HG02973 (cell line): ENCODE measurements at regions not wholly inside any gene's neighbourhood (a gene's known extent, or its start where the extent isn't known, plus 50 kb on each side); places are given as distances from the start of the nearest gene placed in this dataset.

Experiments used
- ATAC-seq: cut with Tn5 transposase; IDR thresholded peaks from one replicate; pipeline ENCODE4 v1.9.1; 2021; ENCODE audit warnings: moderate library complexity; ENCODE audit not compliant: unreplicated experiment

GRCh38 chr3:78140274-78140673 is 1100.4 kb downstream of the ROBO2 start:
- no peak for ATAC-seq

DNA sequence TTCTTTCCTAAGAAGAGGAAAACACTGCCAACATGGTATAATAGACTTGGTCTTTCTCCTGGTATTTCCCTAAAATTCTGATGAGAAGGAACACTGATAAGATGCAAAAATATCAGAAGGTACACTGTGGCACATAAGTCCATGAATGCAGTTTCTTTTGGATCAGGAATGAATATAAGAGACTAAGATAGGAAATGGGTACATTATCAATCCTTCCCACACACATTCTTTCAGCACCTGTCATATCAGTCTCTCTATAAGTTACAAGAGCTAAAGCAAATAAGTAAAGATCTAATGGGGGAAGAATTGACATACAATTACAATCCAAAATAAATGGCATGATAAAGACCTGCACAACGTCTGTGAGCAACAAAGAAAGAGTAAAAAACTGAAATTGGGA is 1101.0 kb downstream of the ROBO2 start:
- ATAC-seq: no peak

DNA sequence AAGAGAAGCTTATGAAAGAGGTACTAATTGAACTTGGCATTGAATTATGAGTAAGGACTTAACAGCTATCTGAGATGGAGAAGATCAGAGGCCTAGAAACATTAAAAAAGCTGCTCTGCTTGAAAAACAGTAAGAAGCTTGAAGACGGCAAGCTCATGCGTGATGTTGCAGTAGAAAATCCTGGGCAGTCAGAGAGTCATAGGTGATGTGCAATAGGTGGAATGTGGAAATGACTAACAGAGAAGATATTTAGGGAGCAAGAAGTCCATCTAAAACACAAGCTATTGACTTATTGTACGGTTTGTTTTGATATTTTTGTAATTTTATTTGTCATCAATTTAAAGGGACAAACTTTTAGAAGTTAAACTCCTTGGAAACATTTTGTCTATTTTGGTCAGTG is 1101.4 kb downstream of the ROBO2 start:
- ATAC-seq: no peak

- ATAC-seq: no peak
Measured at GRCh38 chr3:78143000-78143399, 1103.1 kb downstream of the ROBO2 start.

- ATAC-seq: no peak
Measured at GRCh38 chr3:78148986-78149717, 1109.3 kb downstream of the ROBO2 start.

DNA sequence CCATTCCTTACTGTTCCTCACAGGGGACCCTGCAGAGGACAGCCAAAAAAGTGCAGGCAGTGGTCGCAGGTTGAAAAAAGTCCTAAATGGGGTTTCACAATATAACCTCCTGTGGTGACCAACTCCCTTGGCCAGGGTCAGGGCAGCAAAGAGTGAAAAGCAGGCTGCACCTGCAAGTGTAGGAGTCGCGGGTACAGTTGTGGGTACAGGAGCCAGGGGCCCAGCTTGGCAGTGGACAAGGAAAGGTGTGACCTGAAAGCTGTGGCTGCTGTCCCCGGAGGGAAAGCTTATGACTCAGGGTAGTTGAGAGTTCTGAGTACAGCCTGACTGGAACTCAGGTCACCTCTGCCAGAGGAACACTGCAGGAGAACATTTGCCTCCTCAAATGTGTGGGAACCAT is 1114.1 kb downstream of the ROBO2 start:
- no peak for ATAC-seq

GRCh38 chr3:78154521-78155186 is 1114.8 kb downstream of the ROBO2 start:
- no peak for ATAC-seq

DNA sequence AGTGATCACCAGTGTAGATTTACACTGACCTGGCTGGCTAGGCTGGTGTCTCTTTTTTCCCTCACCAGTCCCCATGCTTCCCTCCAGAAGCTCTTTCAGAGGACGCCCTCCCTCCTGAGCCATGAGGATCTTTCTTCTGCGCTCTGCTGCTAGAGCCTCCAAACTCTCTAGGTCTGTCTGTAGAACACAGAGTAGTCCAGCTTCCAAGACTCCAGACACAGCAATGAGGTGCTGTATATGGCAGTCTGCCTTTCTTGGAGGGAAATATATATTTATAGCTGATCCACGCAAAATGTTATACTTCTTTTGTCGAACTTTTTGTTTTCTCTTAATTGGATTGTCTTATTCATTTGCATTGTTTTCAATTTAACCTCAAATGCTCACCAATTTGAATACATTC is 1121.8 kb downstream of the ROBO2 start:
- no peak for ATAC-seq

DNA sequence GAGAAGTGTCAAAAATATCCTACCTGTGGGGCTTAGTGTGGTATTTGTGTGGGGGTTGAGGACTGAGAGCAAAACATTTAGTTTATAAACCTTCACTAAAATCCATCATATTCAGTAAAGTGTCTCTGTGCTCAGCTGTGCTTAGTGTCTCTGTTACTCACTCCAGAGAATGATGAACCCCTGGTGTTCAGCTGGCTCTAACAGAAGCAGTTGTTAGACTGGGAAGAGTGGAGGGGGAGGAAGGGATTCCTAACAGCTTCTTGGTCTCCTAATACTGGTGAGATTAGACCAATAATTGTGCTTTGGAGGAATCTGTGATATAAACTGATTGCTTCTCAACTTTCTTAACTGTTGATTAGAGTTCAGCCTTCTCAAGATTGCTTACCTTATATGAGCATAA is 1123.5 kb downstream of the ROBO2 start:
- no peak for ATAC-seq

- no peak for ATAC-seq
Measured at GRCh38 chr3:78165876-78166275, 1126.0 kb downstream of the ROBO2 start.

GRCh38 chr3:78174821-78175220 is 1134.9 kb downstream of the ROBO2 start:
- no peak for ATAC-seq

GRCh38 chr3:78176869-78177268 is 1137.0 kb downstream of the ROBO2 start:
- no peak for ATAC-seq

GRCh38 chr3:78177780-78178179 is 1137.9 kb downstream of the ROBO2 start:
- no peak for ATAC-seq

DNA sequence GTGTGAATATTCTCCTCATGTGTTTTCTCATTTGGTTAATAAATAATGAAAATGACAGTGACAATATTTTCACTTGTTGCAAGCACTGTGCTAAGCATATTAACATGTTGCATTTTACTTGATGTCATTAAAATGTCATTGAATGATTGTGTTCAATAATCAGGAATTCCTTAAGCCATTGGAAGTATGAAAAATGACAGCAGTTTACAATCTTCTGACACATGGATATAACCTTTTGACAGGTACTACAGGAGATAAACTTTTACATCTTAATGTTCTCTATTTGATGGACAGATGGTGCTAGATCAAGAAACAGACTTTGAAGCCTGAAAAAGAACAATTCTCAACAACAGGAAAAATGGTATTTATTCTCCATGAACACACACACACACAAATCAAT is 1138.3 kb downstream of the ROBO2 start:
- ATAC-seq: no peak

- ATAC-seq: no peak
Measured at GRCh38 chr3:78178740-78179363, 1139.0 kb downstream of the ROBO2 start.

- no peak for ATAC-seq
Measured at GRCh38 chr3:78183906-78184599, 1144.2 kb downstream of the ROBO2 start.

DNA sequence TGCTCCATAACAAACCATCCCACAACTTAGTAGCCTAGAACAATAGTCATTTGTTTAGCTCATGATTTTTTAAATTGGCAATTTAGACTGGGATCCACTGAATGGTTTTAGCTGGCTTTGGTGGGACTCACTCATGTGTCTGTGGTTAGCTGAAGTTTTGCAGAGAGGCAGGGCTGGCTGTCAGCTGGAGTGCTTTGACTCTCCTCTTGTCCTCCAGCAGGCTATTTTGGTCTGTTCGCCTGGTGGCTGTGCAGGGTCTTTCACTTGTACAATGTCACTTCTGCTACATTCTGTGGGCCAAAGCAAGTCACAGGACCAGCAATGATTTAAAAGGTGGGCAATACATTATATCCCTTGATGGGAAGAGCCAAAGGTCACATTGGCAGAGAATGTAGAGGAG is 1146.5 kb downstream of the ROBO2 start:
- no peak for ATAC-seq

GRCh38 chr3:78201091-78201490 is 1161.2 kb downstream of the ROBO2 start:
- ATAC-seq: no peak

- no peak for ATAC-seq
Measured at GRCh38 chr3:78204977-78205376, 1165.1 kb downstream of the ROBO2 start.

GRCh38 chr3:78221300-78221699 is 1181.4 kb downstream of the ROBO2 start:
- no peak for ATAC-seq

DNA sequence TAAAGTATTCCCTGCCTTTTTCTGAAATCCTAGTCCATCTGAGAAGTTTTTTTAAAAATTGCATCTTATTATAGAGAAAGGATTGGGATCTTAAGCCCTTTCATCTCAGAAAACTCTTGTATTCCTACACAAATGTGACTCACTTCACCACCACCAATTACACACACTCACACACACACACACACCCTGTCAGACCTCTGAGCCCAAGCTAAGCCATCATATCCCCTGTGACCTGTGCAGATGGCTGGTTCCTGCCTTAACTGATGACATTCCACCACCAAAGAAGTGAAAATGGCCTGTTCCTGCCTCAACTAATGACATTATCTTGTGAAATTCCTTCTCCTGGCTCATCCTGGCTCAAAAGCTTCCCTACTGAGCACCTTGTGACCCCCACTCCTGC is 1181.9 kb downstream of the ROBO2 start:
- ATAC-seq: no peak

DNA sequence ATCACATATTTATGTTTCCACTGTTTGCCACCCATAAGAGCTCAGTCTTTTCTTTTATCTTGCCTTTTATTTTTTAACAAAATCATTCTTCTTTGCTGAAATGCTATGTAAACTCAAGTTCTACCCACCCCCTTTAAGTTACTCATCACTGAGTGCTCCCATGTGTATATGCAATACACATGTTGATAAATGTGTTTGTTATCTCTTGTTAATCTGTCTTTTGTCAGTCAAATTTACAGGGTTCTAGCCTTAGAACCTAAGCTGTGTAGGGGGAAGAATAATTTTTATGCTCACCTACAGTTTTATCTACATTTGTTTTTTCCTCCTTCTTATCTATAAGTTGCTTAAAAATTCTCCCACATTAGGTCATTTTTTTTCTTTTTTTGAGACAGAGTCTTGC is 1195.9 kb downstream of the ROBO2 start:
- ATAC-seq: no peak
